Neural progenitor cell (in vitro differentiated cells): ENCODE measurements at regions not wholly inside any gene's neighbourhood (a gene's known extent, or its start where the extent isn't known, plus 50 kb on each side); places are given as distances from the start of the nearest gene placed in this dataset.
"Not testable (repeated sequence)": the region's sequence is repeated elsewhere in the genome, so short reads cannot be mapped to it uniquely, and the experiment has no call there.

ENCODE experiments used
- DNase-seq: peaks from one replicate; pipeline ENCODE4 v3.0.0-alpha.2; 2016; ENCODE audit warnings: low spot score
- H2AFZ ChIP-seq: fragments of 200-600 bp; sonication (generic); replicated peaks from 2 replicates; pipeline ENCODE4 v1.6.1; 2016; ENCODE audit warnings: antibody characterized with exemption
- H3F3A ChIP-seq: fragments of 200-600 bp; sonication (generic); 2 replicates; pipeline ENCODE4 v1.6.1; 2016; ENCODE audit warnings: antibody characterized with exemption, low read depth
- H3K27ac ChIP-seq: fragments of 200-600 bp; sonication (generic); 2 replicates; pipeline ENCODE4 v1.5.1; 2016; ENCODE audit warnings: mild to moderate bottlenecking
- H3K27me3 ChIP-seq: fragments of 200-600 bp; sonication (generic); 2 replicates; pipeline ENCODE4 v1.6.1; 2016; ENCODE audit warnings: mild to moderate bottlenecking, moderate library complexity
- H3K36me3 ChIP-seq: fragments of 200-600 bp; sonication (generic); 2 replicates; pipeline ENCODE4 v1.5.1; 2016
- H3K4me1 ChIP-seq: fragments of 200-600 bp; sonication (generic); 2 replicates; pipeline ENCODE4 v1.6.1; 2016; ENCODE audit warnings: mixed run types
- H3K4me2 ChIP-seq: fragments of 200-600 bp; sonication (generic); 2 replicates; pipeline ENCODE4 v1.6.1; 2016
- H3K4me3 ChIP-seq: fragments of 200-600 bp; sonication (generic); 2 replicates; pipeline ENCODE4 v1.5.1; 2016
- H3K79me2 ChIP-seq: fragments of 200-600 bp; sonication (generic); 2 replicates; pipeline ENCODE4 v1.6.1; 2016; ENCODE audit warnings: low read depth
- H3K9ac ChIP-seq: fragments of 200-600 bp; sonication (generic); 2 replicates; pipeline ENCODE4 v1.6.1; 2016
- H3K9me3 ChIP-seq: fragments of 200-600 bp; sonication (generic); 2 replicates; pipeline ENCODE4 v1.5.1; 2016; ENCODE audit warnings: low read depth
- H4K20me1 ChIP-seq: fragments of 200-600 bp; sonication (generic); 2 replicates; pipeline ENCODE4 v1.6.1; 2016; ENCODE audit warnings: low read depth
- H3K27ac Mint-ChIP-seq: 3 replicates; pipeline ENCODE4 v1.8.0; 2021; ENCODE audit warnings: mixed read lengths
- H3K27me3 Mint-ChIP-seq: 2 replicates; pipeline ENCODE4 v1.8.0; 2022; ENCODE audit warnings: low read depth, mild to moderate bottlenecking, inconsistent platforms, moderate library complexity, mixed read lengths; ENCODE audit not compliant: insufficient read depth
- H3K36me3 Mint-ChIP-seq: 3 replicates; pipeline ENCODE4 v1.8.0; 2021; ENCODE audit warnings: mixed read lengths
- H3K4me1 Mint-ChIP-seq: 3 replicates; pipeline ENCODE4 v1.8.0; 2021; ENCODE audit warnings: mixed read lengths
- H3K4me3 Mint-ChIP-seq: 3 replicates; pipeline ENCODE4 v1.8.0; 2021; ENCODE audit warnings: mild to moderate bottlenecking, moderate library complexity, mixed read lengths
- H3K9me3 Mint-ChIP-seq: 3 replicates; pipeline ENCODE4 v1.8.0; 2020; ENCODE audit warnings: mixed read lengths
- CTCF ChIP-seq: fragments of 200-600 bp; sonication (generic); IDR thresholded peaks from 2 replicates; pipeline ENCODE4 v1.5.1; 2017; ENCODE audit warnings: antibody characterized with exemption, mild to moderate bottlenecking
- EZH2 ChIP-seq: fragments of 200-600 bp; sonication (generic); IDR thresholded peaks from 2 replicates; pipeline ENCODE4 v1.6.1; 2017; ENCODE audit warnings: antibody characterized with exemption, mild to moderate bottlenecking, moderate library complexity
- EZH2phosphoT487 ChIP-seq: fragments of 200-600 bp; sonication (generic); IDR thresholded peaks from 2 replicates; pipeline ENCODE4 v1.6.1; 2017; ENCODE audit warnings: antibody characterized with exemption

- Histone ChIP-seq H3F3A (no peaks in the 10 kb centered on the region), H2AFZ (no peak overlapping the region)
- TF ChIP-seq EZH2 (no peak), CTCF (no peak), EZH2phosphoT487 (no peak)
Observed at GRCh38 chr2:230602562-230603230, 109.9 kb upstream of the CAB39 start.

GRCh38 chr2:230603317-230603716 is 109.3 kb upstream of the CAB39 start:
- not testable (repeated sequence) for DNase-seq, H3K9ac ChIP-seq, H3K4me1 Mint-ChIP-seq, H3K27ac ChIP-seq, H3K27me3 ChIP-seq, H3K4me3 Mint-ChIP-seq, H3K36me3 Mint-ChIP-seq, H3K4me2 ChIP-seq, H3K27ac Mint-ChIP-seq, H3K4me3 ChIP-seq, H3K9me3 ChIP-seq, H3K79me2 ChIP-seq, H3K4me1 ChIP-seq, H3K27me3 Mint-ChIP-seq, H3F3A ChIP-seq, H3K9me3 Mint-ChIP-seq, H3K36me3 ChIP-seq, H2AFZ ChIP-seq, H4K20me1 ChIP-seq

More at GRCh38 chr2:230602562-230603230, 109.9 kb upstream of the CAB39 start:
- H4K20me1 ChIP-seq, result no peaks in the 10 kb centered on the region
- Mint-ChIP-seq H3K36me3 (no peaks in the 10 kb centered on the region), H3K9me3 (peaks cover 4% of the 10 kb centered on the region), H3K27me3 (peaks cover 7% of the 10 kb centered on the region), H3K27ac (no peak overlapping the region), H3K4me3 (no peak overlapping the region), H3K4me1 (no peaks in the 10 kb centered on the region)
- DNase-seq, result no peak
- no peaks in the 10 kb centered on the region for H3K36me3 ChIP-seq
- no peak overlapping the region for H3K4me3 ChIP-seq
- H3K9ac ChIP-seq, result no peak overlapping the region
- no peaks in the 10 kb centered on the region for H3K9me3 ChIP-seq
- H3K27ac ChIP-seq, result no peak overlapping the region
- H3K79me2 ChIP-seq, result no peaks in the 10 kb centered on the region
- H3K4me1 ChIP-seq, result no peaks in the 10 kb centered on the region
- no peak overlapping the region for H3K4me2 ChIP-seq
- H3K27me3 ChIP-seq, result no peaks in the 10 kb centered on the region

- H3K4me1 Mint-ChIP-seq, H3K9me3 Mint-ChIP-seq, DNase-seq, H3K4me1 ChIP-seq, H3K4me2 ChIP-seq, H2AFZ ChIP-seq, H3K27me3 ChIP-seq, H3K79me2 ChIP-seq, H3K4me3 Mint-ChIP-seq, H3K4me3 ChIP-seq, H4K20me1 ChIP-seq, H3F3A ChIP-seq, H3K9me3 ChIP-seq, H3K36me3 ChIP-seq, H3K9ac ChIP-seq, H3K36me3 Mint-ChIP-seq, H3K27ac ChIP-seq, H3K27me3 Mint-ChIP-seq, H3K27ac Mint-ChIP-seq: not testable (repeated sequence)
Observed at GRCh38 chr2:230604158-230604557, 108.5 kb upstream of the CAB39 start.

GRCh38 chr2:230614040-230614439 is 98.6 kb upstream of the CAB39 start:
- Histone ChIP-seq H3K27me3 (no peaks in the 10 kb centered on the region), H4K20me1 (no peaks in the 10 kb centered on the region), H2AFZ (no peak overlapping the region), H3K4me1 (no peaks in the 10 kb centered on the region), H3K36me3 (no peaks in the 10 kb centered on the region), H3K27ac (no peak overlapping the region), H3K9me3 (no peaks in the 10 kb centered on the region), H3K79me2 (no peaks in the 10 kb centered on the region), H3F3A (no peaks in the 10 kb centered on the region), H3K9ac (no peak overlapping the region), H3K4me2 (no peak overlapping the region), H3K4me3 (no peak overlapping the region)
- H3K27me3 Mint-ChIP-seq, result no peaks in the 10 kb centered on the region
- TF ChIP-seq EZH2phosphoT487 (no peak), EZH2 (no peak), CTCF (no peak)
- no peak overlapping the region for H3K4me3 Mint-ChIP-seq
- H3K27ac Mint-ChIP-seq, result no peak overlapping the region
- H3K4me1 Mint-ChIP-seq, result peaks cover 4% of the 10 kb centered on the region
- no peaks in the 10 kb centered on the region for H3K36me3 Mint-ChIP-seq
- DNase-seq, result no peak
- peaks cover 2% of the 10 kb centered on the region for H3K9me3 Mint-ChIP-seq
